Umbilical cord (tissue), 1 donor: ENCODE measurements at regions not wholly inside any gene's neighbourhood (a gene's known extent, or its start where the extent isn't known, plus 50 kb on each side); places are given as distances from the start of the nearest gene placed in this dataset.
"Not testable (repeated sequence)": the region's sequence is repeated elsewhere in the genome, so short reads cannot be mapped to it uniquely, and the experiment has no call there.

Experiments used
- DNase-seq: peaks from one replicate; pipeline ENCODE4 v3.0.0-alpha.2; 2015; ENCODE audit warnings: low spot score

DNA sequence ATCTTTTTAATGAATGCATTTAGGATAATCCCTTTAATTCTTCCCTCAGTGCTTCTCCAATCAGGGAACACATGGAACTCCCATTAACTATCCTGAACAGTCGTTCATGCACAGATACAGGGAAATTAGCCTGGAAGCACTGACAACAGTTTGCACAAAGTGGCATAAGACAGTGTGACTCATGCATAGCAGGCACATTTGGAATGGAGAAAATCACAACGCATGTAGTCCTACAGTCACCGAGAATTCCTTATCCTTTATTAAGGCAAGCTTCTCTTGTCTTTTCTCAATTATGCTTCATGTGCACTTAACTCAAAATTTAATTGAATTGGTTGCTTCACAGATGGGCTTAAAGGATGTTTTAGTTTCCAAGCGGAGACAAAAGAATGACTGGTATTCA lies 155.0 kb upstream of the CRBN start:
- DNase-seq = no peak

DNA sequence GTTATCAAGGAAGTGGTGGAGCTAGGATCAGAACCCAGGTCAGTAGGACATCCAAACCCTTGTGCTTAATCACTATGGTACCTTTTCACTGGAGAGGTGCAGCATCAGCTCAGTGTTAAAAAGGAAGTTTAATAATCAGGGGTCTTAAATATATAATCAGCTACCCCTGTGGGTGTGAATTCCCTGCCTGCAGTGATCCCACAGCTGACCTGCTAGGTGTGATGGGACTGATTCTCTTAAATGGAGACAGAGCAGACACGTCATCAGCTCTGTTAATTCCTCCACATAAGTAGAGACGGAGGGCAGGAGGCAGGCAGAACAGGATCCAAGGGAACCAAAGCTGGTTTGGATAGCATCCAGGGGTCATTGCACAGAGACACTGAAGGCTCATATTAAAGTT lies 154.1 kb upstream of the CRBN start:
- no peak for DNase-seq

DNA sequence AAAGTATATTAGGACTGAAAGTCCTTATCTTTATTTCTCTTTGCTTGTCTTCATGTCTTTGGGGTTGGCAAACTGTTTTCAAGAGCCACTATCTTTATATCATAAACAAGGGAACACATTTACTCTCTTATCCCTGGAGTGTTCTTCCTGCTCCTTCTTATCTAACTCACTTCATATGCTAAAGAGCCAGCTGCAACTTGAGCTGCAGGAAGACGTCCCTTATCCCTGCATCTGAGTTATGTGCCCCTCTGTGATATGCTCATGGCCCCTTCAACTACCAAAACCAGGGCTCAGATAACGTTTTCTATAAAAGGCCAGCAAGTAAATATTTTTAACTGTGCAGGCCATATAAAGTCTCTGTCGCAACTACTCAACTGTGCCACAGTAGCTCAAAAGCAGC lies 137.0 kb upstream of the CRBN start:
- no peak for DNase-seq

DNA sequence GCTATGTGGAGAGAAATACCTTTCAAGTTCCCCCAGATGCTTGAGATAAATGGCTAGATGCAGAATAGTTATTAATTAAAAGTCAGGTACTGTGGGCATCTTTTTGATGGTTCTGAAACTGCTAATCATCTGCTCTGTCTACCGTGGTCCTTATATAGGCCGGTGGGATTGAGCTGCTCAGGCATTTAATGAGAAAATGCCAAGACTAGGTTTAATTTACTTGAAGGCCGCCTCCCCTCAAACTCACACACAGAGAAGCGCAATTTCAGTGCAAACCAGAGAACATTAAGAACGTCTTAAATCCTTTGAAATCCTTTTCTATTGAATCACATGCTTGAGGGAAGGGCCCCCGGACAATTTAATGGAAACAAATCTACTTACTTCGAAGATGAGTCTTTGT lies 136.4 kb upstream of the CRBN start:
- no peak for DNase-seq

DNA sequence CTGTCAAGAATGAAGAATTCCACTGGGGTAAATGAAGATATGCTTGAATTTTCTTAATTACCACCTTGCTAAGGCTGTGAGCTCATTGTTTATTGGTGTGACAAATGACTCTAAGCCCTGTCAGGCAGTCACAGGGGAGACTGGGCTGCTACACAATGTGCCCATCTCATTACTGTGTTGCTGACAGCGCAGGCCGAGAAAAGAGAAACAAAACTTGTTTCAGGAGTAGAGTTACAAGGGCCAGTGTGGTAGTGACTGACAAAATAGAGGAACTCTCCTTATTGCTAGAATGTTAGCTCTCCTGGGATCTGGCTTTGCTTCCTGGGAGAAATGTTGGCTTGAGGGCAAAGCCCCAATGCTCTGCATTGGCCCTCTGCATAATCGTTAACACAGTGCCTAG lies 130.4 kb upstream of the CRBN start:
- no peak for DNase-seq

DNA sequence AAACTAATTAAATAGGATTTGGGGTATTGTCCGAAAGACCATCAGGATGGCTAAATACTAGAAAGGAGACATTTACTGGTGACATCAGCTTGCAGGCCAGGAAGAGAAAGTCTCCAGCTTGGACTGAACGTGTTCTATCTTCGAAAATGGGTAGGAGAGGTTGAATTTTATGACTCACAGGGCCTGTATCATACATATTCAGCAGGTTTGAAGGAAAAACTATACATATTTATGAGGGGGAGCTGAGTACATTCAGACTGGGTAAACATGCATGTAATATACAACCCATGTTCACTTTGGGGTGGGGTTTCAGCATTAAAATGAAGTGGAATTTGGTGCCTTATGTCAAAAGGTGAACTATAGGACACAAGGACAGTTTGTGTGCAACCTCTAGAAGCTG lies 129.3 kb upstream of the CRBN start:
- DNase-seq = no peak

DNA sequence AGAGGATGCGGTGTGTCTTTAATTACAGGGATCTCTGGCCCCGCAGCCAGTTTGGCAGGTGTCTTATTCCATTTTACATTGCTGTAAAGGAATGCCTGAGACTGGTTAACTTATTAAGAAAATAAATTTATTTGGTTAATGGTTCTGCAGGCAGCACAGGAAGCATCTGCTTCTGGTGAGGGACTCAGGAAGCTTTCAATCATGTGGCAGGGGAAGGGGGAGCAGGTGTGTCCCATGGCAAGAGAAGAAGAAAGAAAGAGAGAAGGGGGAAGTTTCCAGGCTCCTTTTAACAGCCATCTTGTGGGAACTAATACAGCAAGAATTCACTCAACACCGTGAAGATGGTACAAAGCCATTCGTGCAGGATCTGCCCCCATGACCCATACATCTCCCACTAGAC lies 128.0 kb upstream of the CRBN start:
- DNase-seq = no peak

DNA sequence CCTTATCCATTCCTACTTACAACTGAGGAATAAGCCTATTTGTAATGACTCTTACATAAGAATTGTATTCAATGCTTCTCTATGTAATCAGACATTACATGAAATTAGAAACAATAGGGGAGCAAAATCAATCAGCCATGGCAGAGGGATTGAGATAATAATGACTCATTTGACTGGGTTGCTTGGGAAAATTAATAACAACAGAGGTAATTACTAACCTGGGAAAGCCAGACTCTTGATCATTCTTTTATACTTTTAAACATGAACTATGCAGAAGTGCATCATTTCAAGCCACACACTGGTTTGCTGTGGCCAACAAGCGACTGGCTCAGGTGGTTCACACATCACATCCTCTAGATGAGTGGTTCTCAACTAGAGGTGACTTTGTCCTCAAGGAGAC lies 126.3 kb upstream of the CRBN start:
- DNase-seq = no peak

DNA sequence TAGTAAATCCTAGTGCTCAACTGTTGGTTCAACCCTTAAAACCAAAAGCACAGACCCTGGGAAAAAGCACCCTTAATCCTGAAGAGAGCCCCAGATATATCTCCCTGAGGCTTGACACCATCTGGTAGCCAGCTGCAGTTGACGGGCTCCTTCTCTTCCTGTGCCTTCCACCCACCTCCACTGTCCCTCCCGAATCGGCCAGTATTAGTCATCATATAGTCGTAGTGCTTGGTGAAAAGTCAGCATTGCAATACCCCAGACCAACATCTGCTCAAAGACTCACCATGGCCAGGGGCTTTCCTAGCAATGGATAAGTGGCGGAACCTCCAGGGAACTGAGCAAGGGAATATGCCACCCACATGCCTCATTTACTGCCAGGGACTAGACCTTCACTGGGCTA lies 125.6 kb upstream of the CRBN start:
- DNase-seq = peak; percentile 54

DNA sequence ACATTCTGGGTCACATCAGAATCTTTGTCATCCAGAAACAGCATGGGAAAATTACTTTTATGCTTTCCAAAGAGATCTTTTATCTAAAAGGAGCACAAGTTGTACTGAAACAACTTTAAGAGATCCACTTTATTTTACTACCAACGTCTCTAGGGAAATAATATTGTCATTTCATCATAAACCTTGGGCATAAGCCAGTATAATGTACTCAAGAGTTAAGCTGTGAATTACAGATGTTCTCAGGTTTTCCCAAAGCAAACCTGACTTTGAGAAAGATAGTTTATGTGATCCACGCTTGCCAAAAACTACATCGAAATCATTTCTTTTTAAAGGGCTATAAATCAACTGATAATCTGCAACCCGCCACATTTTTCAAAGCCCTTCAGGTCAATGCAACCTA lies 124.1 kb upstream of the CRBN start:
- DNase-seq = no peak

DNA sequence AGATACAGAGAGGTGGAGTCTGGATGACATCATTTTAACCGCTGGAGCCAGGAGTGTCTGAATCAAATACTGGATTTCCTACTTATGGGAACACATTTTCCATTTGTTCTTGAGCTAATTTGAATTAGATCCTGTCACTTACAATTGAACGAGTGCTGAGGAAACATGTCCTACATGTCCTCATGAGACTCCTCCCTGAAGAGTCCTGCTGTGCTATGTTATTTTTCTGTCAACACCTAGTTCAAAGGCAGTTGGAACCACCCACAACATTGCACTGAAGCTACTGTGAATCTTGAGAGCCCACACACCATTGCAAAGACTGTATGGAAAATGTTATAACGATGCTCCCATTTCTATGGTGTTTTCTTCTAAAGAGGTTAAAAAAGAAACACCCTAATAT lies 123.5 kb upstream of the CRBN start:
- peak; percentile 18 for DNase-seq

DNA sequence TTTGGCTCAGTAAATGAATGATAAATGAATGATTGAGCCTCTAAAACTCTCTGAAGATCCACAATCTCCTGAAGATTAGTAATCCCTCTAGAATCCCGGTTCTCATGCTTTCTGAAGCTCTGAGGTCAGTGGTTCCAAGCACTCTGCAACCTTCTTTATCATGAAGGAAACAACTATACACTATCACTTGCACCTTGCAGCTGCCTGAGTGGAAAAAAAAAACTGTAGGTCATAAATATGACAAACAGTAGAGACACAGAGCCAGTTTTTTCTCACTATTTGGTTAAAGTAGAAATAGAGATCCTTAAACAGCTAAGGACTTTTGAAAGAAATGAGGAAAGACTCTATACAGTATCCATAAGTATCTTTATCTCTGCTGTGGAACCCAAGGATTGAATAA lies 122.0 kb upstream of the CRBN start:
- DNase-seq = no peak

DNA sequence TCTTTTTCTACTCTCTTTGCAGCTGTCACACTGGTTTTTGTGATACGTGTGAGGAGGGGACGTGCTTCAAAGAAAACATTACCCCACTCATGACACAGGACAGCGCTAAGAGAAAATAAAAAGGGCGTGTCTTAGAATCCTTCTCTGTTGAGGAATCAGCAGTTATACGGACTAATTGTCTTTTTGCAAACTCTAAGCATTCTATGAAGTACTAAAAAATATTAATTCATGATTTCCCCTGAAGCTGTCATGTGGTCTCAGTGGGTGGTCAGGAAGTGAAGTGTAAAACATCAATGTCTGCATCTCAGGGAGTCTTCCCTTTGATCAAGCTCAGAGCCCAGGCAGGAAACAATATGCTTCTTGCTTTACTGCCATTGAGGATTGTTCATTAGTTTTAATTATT lies 117.5 kb upstream of the CRBN start:
- no peak for DNase-seq

DNA sequence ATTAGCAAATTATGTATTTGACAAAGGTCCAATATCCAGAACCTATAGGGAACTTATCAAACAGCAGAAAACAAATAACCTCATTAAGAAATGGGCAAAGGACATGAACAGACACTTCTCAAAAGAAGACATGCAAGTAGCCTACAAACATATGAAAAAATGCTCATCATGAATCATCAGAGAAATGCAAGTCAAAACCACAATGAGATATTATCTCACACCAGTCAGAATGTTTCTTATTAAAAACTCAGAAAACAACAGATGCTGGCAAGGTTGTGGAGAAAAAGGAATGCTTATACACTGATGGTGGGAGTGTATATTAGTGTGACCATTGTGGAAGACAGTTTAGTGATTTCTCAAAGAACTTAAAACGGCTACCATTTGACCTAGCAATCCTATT lies 116.1 kb upstream of the CRBN start:
- no peak for DNase-seq

DNA sequence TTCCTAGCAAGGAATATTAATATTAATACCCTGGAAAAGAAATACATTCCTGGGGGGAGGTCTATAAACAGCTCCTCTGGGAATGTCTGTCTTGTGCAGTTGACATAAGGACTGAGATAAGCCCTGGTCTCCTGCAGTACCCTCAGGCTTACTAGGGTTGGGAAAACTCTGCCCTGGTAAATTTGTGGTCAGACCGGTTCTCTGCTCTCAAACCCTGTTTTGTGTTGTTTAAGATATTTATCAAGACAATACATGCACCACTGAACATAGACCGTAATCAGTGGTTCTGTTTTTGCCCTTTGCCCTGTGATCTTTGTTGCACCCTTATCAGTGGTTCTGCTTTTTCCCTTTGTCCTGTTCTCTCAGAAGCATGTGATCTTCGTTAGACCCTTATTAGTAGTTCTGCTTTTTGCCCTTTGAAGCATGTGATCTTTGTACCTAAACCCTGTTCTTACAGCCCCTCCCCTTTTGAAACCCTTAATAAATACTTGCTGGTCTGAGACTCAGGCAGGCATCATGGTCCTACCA lies 112.3 kb upstream of the CRBN start:
- DNase-seq = not testable (repeated sequence)

DNA sequence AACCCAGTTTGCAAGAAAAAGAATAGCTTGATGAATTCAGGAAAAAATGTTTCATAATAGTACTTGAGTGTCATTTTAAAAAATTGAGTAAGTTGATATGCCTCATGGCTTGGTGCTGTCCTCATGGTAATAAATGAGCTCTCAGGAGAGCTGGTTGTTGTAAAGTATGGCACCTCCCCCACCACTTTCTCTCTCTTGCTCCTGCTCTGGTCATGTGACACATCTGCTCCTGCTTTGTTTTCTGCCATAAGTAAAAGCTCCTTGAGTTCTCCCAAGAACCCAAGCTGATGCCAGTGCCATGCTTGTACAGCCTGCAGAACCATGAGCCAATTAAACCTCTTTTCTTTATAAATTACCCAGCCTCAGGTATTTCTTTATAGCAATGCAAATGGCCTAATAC lies 108.8 kb upstream of the CRBN start:
- DNase-seq = no peak

DNA sequence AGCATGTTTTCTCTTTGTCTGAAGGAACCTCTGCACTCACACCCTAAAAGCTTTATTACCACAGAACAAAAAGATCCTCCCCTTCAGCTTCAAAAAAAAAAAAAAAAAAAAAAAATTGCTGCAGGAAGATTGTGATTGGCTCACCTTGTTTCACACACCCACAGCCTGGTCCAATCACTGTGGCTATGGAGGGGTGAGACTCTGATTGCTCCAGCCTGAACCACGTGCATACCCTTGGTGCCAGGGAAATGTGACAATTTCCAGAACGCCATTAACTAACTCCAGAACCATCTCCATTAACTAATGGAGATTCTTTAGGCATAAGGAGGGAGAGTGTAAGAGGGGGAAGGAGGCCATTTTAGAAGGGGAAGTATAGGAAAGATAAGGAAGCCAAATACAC lies 106.5 kb upstream of the CRBN start:
- DNase-seq = no peak

DNA sequence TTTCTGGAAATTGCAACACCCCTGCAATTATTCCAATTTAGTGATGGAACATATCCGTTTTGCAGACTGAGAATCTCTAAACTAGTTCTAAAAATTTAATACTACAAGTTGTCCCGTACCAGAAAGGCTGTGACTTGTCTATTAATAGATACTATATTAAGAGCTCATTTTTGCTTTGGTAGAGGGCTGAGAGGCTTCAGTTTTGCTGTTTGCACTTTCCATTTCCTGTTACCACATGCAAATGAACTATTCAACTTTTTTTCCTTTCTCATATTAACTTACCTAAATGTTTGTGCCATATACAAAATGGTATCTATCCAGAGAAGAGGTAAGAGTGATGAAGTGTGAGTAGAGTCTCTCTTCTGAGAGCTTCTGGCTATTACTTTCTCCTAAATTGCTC lies 101.5 kb upstream of the CRBN start:
- DNase-seq = no peak

DNA sequence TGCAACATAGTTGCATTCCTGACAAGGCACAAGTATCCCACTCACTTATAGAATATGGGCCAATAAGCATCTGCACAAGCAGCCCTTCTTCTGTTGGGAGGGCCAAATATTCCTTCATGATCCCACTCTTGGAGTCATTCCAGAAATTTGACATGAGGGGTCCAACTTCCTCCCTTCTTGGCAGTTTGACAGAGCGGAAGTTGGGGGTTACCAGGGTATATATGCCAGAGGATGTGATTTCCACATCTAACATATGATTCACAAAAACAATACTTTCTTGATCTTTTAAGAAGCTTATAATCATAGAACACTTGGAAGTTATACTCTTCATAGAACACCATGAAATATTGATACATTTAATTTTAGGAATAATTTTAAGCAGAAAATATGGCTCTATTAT lies 100.9 kb upstream of the CRBN start:
- no peak for DNase-seq

DNA sequence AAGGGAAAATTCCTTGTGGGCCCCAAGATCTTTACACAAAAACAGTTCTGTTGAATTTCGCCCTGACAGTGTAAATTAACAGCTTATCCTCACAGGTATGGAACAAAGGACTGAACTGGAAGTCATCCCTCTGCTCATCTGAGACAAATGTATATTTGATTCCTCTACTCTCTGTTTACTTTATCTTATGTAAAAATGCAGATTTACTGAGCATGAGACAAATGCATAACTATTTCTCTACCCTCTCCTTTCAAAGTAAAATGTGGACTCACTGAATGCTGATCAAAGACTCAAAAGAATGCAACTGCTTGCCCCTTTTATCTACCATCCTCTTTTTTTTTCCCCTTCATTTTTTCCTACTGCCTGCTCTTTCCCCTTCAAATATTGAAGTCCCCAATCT lies 98.6 kb upstream of the CRBN start:
- no peak for DNase-seq

DNA sequence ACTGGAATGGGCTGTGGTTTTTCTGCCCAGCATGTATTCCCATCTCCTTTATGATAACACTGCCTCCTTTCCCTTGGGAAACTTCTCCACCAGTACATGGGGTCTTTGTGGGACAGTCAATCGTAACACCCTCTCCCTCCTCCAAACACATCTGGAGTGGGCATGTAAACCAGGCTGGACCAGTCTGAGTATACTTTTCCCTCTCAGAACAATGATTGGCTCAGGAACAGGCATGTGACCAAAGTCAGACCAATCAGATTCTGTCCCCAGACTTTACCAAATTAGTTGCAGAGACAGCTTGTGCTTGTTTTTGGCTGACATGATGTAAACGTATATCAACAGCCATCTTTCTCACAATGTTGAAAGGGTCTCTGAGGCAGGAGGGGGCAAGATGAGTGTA lies 97.1 kb upstream of the CRBN start:
- no peak for DNase-seq

DNA sequence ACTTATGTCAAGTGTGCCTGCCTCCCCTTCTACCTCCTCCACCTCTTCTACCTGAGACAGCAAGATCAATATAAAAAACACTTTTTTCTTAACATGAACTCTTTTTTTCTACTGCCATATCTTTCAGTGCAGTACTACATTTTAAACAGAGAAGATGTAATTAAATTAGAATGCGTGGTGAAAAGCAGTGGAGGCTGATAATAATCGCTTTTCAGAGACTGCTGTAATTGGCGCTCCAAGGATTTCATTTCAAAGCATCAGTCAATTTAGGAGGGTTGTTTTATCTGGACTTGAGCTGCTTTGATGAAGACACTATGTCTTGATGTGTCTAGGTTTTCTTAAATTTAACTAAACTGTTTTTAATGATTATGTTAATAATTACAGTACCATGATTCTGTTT lies 85.3 kb upstream of the CRBN start:
- no peak for DNase-seq

DNA sequence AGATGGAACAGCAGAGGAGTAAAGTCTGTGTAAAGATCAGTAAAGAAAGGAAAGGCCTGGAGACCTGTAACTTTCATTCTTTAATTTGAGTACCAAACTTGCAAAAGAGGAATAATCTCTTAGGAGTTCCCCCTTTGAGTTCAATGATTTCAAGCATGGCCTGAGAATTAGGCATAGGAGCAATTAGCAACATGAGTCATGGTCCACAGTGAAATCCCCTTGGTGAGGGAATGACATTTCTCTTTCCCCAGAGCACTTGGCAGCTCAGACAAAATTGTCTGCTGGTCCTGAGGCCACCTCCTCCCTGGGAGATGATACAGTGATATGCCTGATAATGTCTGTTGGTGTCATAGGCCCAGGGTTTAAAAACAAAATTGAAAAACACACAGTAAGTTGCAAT lies 81.4 kb upstream of the CRBN start:
- no peak for DNase-seq

DNA sequence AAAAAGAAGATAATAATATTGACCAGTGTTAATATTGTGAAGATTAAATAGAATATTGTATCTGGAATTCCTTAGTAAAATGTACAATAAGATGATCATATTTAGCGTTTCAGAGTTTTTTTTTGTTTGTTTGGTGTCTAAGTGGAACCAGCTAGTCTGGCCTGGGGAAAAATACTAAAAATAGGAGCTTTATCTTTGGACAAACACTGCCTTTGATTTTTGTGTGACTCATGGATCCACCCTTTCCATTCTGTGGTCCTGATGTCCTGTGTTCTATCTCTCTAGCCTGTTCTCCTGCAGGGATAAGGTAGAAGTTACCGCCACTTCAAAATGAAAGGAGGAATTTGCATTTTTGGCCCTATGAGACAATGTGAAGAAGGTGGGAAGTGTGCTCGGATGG lies 79.7 kb upstream of the CRBN start:
- no peak for DNase-seq

DNA sequence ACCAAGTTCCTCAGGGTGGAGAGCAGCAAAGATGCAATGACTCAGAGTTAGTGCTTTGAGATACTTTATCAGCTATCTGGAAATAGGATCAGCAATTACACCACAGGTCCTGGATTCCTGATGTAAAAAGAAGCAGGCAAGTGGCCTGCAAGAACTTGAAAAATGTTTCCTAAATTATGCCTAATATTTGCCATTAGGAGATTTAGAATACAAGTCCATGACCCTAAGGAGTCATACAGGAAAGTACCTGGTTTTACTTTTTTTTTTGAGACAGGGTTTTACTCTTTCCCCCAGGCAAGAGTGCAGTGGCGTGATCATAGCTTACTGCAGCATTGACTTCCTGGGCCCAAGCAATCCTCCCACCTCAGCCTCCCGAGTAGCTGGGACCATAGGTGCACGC lies 78.8 kb upstream of the CRBN start:
- no peak for DNase-seq
